Stimulated activated CD4-positive, alpha-beta T cell treated with anti-CD3 and anti-CD28 coated beads, Interleukin-1b, Interleukin-23, amount 100 ng/mL, for 24 hours (primary cell): ENCODE measurements at regions not wholly inside any gene's neighbourhood (a gene's known extent, or its start where the extent isn't known, plus 50 kb on each side); places are given as distances from the start of the nearest gene placed in this dataset.

ENCODE experiments used
- DNase-seq, 4 experiments: peaks; one replicate each; pipeline ENCODE4 v3.0.0-alpha.2; 2020; ENCODE audit warnings: low read depth in 4 of 4, low spot score in 1 of 4

- DNase-seq = no peak
Measured at GRCh38 chr4:184529283-184529682, 54.9 kb upstream of the IRF2 start.

- DNase-seq = no peak
Measured at GRCh38 chr4:184528713-184529112, 54.4 kb upstream of the IRF2 start.

GRCh38 chr4:184528051-184528450 lies 53.7 kb upstream of the IRF2 start:
- DNase-seq = no peak

GRCh38 chr4:184526228-184526627 lies 51.9 kb upstream of the IRF2 start:
- DNase-seq = no peak
